HUES64 (cell line): ENCODE measurements at regions not wholly inside any gene's neighbourhood (a gene's known extent, or its start where the extent isn't known, plus 50 kb on each side); places are given as distances from the start of the nearest gene placed in this dataset.

Experiments used
- H3K27ac ChIP-seq: 2 replicates; pipeline ENCODE4 v1.7.0; 2013; ENCODE audit warnings: low read depth, low read length, inconsistent platforms
- H3K27me3 ChIP-seq: 2 replicates; pipeline ENCODE4 v1.6.1; 2013; ENCODE audit warnings: mild to moderate bottlenecking, low read length; ENCODE audit not compliant: insufficient read depth
- H3K36me3 ChIP-seq: 2 replicates; pipeline ENCODE4 v1.6.1; 2013; ENCODE audit warnings: mild to moderate bottlenecking, low read length; ENCODE audit not compliant: insufficient read depth
- H3K4me1 ChIP-seq: 2 replicates; pipeline ENCODE4 v1.6.1; 2013; ENCODE audit warnings: mild to moderate bottlenecking, low read length, moderate library complexity; ENCODE audit not compliant: insufficient read depth
- H3K4me3 ChIP-seq: 2 replicates; pipeline ENCODE4 v1.5.1; 2013; ENCODE audit warnings: mild to moderate bottlenecking, low read length, moderate library complexity
- H3K9ac ChIP-seq: 2 replicates; pipeline ENCODE4 v1.6.1; 2013; ENCODE audit warnings: mild to moderate bottlenecking, low read depth, low read length
- H3K9me3 ChIP-seq: 2 replicates; pipeline ENCODE4 v1.6.1; 2013; ENCODE audit warnings: low read depth, low read length; ENCODE audit not compliant: insufficient read depth
- WGBS: fragments of 150-250, 120-280 bp; methylation state at CpG from one replicate; pipeline ENCODE4 v1.1.7; 2013; ENCODE audit warnings: missing lambda C conversion rate; 5-methylcytosine and 5-hydroxymethylcytosine counted together

GRCh38 chr2:187168720-187169713 lies 279.0 kb downstream of the CALCRL start:
- Histone ChIP-seq H3K4me3 (no peak overlapping the region), H3K27ac (no peak overlapping the region), H3K27me3 (no peaks in the 10 kb centered on the region), H3K4me1 (no peaks in the 10 kb centered on the region), H3K9me3 (no peaks in the 10 kb centered on the region), H3K36me3 (no peaks in the 10 kb centered on the region), H3K9ac (no peak overlapping the region)
- 98% methylated on average over 3 of the region's 4 CpGs for WGBS

DNA sequence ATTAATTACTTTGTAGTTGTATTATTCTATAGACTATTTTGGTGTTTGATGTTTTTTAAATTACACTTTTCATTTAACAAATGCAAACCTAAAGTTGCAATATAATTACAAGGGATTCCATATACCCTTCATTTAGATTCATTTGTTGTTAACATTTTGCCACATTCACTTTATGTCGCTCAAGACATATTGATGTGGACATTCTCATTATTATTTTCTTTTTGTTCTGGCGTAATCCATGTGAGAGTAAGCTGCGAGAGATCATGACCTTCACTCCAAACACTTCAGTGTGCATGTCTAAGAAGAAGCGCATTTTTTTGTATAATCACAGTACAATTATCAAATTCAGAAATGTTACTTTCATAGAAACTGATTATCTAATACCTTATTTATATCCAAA lies 280.6 kb downstream of the CALCRL start:
- no peak overlapping the region for H3K9ac ChIP-seq
- H3K4me3 ChIP-seq = no peak overlapping the region
- 95% methylated on average over 4 of the region's 4 CpGs for WGBS
- no peak overlapping the region for H3K27ac ChIP-seq
- no peaks in the 10 kb centered on the region for H3K9me3 ChIP-seq
- no peaks in the 10 kb centered on the region for H3K27me3 ChIP-seq
- no peaks in the 10 kb centered on the region for H3K4me1 ChIP-seq
- H3K36me3 ChIP-seq = no peaks in the 10 kb centered on the region

GRCh38 chr2:187165936-187166610 lies 282.0 kb downstream of the CALCRL start:
- WGBS = 93% methylated on average over 1 of the region's 1 CpG

DNA sequence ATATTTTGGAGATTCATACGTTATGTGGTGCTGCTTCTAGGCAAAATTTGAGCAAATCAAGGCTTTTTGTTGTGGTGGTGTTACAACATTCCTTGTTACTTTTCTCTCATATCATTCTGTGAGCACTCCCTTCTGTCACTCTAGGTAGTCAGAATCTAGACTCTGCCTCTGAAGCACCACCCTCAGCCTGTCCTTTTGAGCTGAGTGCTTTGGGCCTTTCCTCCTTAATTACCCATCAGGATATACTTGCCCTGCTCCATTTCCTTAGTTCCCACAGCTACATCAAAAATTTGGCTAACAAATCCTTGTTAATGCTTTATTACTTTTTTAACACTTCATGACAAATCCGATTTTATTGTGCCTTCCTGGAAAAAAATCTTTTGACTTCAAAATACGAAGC lies 289.6 kb downstream of the CALCRL start:
- Histone ChIP-seq H3K27ac (no peak overlapping the region), H3K9ac (no peak overlapping the region), H3K4me1 (no peaks in the 10 kb centered on the region), H3K27me3 (no peaks in the 10 kb centered on the region), H3K4me3 (no peak overlapping the region), H3K9me3 (peaks cover 9% of the 10 kb centered on the region), H3K36me3 (no peaks in the 10 kb centered on the region)
- 100% methylated on average over 2 of the region's 3 CpGs for WGBS

More at GRCh38 chr2:187165936-187166610, 282.0 kb downstream of the CALCRL start:
- H3K4me1 ChIP-seq = no peaks in the 10 kb centered on the region
- H3K4me3 ChIP-seq = no peak overlapping the region
- no peaks in the 10 kb centered on the region for H3K27me3 ChIP-seq
- no peaks in the 10 kb centered on the region for H3K9me3 ChIP-seq
- no peak overlapping the region for H3K27ac ChIP-seq
- H3K9ac ChIP-seq = no peak overlapping the region
- H3K36me3 ChIP-seq = no peaks in the 10 kb centered on the region

- no peaks in the 10 kb centered on the region for H3K27me3 ChIP-seq
- H3K4me3 ChIP-seq = no peak overlapping the region
- no peak overlapping the region for H3K27ac ChIP-seq
- no peaks in the 10 kb centered on the region for H3K4me1 ChIP-seq
- H3K9ac ChIP-seq = no peak overlapping the region
- H3K36me3 ChIP-seq = no peaks in the 10 kb centered on the region
- WGBS = 100% methylated on average over 2 of the region's 2 CpGs
- H3K9me3 ChIP-seq = peaks cover 9% of the 10 kb centered on the region
Observed at GRCh38 chr2:187157046-187157445, 291.0 kb downstream of the CALCRL start.

DNA sequence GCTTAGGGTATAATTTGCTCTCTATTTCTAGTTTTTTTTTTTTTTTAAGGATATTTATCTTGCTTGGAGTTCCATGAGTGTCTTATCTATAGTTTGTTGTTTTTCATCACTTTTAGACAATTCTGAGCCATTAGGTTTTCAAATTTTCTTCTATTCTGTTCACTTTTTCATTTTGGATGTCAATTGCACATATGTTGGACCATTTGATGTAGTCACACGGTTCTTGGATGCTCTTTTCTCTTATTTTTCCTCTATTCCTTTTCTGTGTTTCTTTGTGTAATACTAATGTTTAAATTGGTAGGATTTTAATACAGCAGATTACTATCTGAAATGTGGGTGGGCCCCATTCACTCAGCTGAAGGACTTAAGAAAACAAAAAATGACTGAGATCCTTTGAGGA lies 292.6 kb downstream of the CALCRL start:
- Histone ChIP-seq H3K36me3 (no peaks in the 10 kb centered on the region), H3K27ac (no peak overlapping the region), H3K4me3 (no peak overlapping the region), H3K27me3 (no peaks in the 10 kb centered on the region), H3K9ac (no peak overlapping the region), H3K9me3 (peaks cover 9% of the 10 kb centered on the region), H3K4me1 (no peaks in the 10 kb centered on the region)
- 83% methylated on average over 1 of the region's 1 CpG for WGBS

GRCh38 chr2:187150670-187151069 lies 297.4 kb downstream of the CALCRL start:
- Histone ChIP-seq H3K9ac (no peak overlapping the region), H3K36me3 (no peaks in the 10 kb centered on the region), H3K27me3 (no peaks in the 10 kb centered on the region), H3K4me3 (no peak overlapping the region), H3K9me3 (peaks cover 6% of the 10 kb centered on the region), H3K4me1 (no peaks in the 10 kb centered on the region), H3K27ac (no peak overlapping the region)
- WGBS = 94% methylated on average over 3 of the region's 3 CpGs

DNA sequence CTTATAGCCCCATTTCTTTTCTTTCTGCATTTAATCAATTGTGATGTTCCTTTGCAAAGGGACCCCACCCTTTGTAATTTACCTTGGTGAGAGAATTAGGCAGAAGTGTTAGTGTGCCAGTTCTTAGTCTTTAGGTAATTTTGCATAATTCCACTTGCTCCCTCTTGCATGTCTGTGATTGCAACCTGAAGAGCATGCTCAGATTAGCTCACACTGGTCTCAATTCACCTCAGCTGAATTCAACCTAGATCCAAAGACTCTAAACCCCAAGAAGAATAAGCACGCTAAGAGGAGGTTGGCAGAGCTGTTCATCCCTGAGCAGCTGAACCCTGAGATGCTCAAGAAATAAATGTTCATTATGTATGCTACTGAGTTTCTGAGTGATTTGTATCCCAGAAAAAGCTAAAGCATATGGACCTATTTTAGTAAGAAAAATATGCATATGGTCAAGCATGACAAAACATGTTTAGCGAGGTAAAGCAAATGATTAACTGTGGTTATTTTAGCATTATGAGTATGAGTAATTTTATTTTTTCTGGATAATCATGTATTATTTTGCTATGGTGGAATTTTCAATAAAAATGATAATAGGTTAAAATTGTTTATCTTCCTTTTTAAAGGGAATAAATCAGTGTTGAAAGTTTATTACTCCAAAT lies 299.2 kb upstream of the ZSWIM2 start:
- Histone ChIP-seq H3K27me3 (no peaks in the 10 kb centered on the region), H3K27ac (no peak overlapping the region), H3K9ac (no peak overlapping the region), H3K4me1 (no peaks in the 10 kb centered on the region), H3K9me3 (no peaks in the 10 kb centered on the region), H3K4me3 (no peak overlapping the region), H3K36me3 (no peaks in the 10 kb centered on the region)
- 75% methylated on average over 2 of the region's 2 CpGs for WGBS

DNA sequence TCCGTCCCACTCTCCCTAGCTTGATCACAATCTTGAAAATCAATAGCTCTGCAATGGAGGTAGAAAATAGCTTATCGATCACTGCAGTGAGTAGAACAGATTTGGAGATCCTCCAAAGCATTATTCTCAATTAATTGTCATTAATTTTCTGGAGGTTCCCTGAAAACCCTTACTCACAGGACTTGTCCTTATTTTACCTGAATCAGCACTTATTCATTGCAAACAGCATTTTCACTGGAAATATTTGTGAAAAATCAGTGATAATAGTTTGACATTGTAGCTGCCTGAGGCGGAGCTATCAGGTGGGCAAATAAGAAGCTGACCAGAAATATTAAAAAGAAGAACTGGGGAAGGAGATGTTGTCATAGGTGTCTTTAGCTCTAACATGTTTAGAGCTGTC lies 294.6 kb upstream of the ZSWIM2 start:
- 92% methylated on average over 3 of the region's 3 CpGs for WGBS
- Histone ChIP-seq H3K4me3 (no peak overlapping the region), H3K27me3 (no peaks in the 10 kb centered on the region), H3K9me3 (0 out of 2 replicates have a peak, but pooled peaks cover 3% of the 10 kb centered on the region), H3K36me3 (no peaks in the 10 kb centered on the region), H3K27ac (no peak overlapping the region), H3K9ac (no peak overlapping the region), H3K4me1 (no peaks in the 10 kb centered on the region)

DNA sequence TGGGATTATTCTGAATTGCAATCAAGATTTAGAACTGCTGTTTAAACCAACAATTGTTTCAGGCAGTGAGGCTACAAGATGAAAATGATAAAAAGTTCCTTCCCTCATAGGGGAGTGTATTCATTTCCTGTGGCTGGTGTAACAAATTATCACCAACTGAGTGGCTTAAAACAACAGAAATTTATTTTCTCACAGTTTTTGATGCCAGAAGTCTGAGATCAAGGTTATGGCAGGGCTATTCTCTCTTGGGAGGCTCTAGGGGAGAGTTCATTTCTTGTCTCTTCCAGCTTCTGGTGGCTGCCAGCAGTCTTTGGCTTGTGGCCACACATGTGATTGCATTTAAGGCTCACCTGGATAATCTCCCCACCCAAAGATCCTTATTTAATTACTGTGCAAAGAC lies 290.5 kb upstream of the ZSWIM2 start:
- H3K9me3 ChIP-seq = 0 out of 2 replicates have a peak, but pooled peaks cover 3% of the 10 kb centered on the region
- no peak overlapping the region for H3K9ac ChIP-seq
- no peak overlapping the region for H3K4me3 ChIP-seq
- H3K27ac ChIP-seq = no peak overlapping the region
- H3K4me1 ChIP-seq = no peaks in the 10 kb centered on the region
- no peaks in the 10 kb centered on the region for H3K36me3 ChIP-seq
- H3K27me3 ChIP-seq = no peaks in the 10 kb centered on the region

GRCh38 chr2:187138265-187138664 lies 289.3 kb upstream of the ZSWIM2 start:
- Histone ChIP-seq H3K36me3 (no peaks in the 10 kb centered on the region), H3K27ac (no peak overlapping the region), H3K4me1 (no peaks in the 10 kb centered on the region), H3K9ac (no peak overlapping the region), H3K27me3 (no peaks in the 10 kb centered on the region), H3K9me3 (0 out of 2 replicates have a peak, but pooled peaks cover 3% of the 10 kb centered on the region), H3K4me3 (no peak overlapping the region)
- 58% methylated on average over 1 of the region's 1 CpG for WGBS
